NCI-H2196 (cell line): ENCODE measurements at regions not wholly inside any gene's neighbourhood (a gene's known extent, or its start where the extent isn't known, plus 50 kb on each side); places are given as distances from the start of the nearest gene placed in this dataset.

Source experiments
- DNase-seq: peaks from one replicate; lab custom pipeline; 2025; ENCODE audit not compliant: unreplicated experiment; lab: John Stamatoyannopoulos, UW

DNA sequence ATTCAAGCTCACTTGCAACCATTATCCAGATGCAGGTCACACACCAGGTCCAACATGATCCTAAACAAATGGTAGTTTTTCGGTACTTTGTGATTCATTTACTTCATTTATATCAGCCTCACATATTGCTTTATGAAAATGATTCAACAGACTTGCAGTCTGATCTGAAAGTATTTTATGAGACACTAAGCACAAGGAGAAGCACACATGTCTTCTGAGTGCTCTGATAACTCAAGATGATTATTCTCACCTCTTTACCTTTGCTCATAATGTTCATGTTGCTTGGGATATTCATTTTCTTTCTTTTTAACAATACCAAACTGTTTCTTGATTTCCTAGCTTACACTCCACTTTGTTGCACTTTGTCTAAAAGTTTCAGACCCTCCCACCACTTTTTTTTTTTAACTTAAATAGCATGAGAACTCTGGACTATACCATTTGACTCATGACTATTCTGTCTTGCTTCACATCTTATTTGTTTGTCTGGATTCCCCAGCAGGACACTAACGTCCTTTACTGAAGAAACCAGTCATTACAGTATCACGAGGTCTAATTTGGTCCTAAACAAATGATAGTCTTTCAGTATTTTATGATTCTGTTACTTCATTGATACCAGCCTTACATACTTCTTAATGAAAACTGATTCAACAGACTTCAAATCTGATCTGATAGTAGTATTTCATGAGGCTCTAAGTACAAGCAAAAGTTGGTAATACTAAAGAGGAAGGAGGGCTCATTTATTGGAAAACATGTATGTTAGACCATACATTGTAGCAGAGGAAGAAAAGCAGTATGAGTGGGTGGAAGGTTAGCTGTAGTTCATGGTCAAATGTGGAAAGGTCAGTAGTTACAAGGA, 171.8 kb upstream of the AHR start:
- DNase-seq = no peak

DNA sequence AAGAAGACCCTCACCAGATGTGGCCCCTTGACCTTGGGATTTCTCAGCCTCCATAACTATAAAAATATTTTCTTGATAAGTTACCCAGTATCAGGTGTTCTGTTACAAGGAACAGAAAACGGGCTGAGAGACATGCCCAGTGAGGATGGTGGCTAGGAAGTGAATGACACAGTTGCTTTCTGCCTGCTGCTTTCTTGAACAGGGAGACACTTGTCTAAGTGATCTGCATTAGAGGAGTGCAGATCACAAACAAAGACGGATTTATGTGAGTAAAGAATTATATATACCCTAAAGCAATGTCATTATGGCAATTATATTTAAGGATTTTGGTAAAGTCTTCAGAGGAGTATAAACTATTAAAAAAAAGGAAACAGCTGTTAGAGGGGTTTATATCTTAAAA, 169.2 kb upstream of the AHR start:
- no peak for DNase-seq

DNA sequence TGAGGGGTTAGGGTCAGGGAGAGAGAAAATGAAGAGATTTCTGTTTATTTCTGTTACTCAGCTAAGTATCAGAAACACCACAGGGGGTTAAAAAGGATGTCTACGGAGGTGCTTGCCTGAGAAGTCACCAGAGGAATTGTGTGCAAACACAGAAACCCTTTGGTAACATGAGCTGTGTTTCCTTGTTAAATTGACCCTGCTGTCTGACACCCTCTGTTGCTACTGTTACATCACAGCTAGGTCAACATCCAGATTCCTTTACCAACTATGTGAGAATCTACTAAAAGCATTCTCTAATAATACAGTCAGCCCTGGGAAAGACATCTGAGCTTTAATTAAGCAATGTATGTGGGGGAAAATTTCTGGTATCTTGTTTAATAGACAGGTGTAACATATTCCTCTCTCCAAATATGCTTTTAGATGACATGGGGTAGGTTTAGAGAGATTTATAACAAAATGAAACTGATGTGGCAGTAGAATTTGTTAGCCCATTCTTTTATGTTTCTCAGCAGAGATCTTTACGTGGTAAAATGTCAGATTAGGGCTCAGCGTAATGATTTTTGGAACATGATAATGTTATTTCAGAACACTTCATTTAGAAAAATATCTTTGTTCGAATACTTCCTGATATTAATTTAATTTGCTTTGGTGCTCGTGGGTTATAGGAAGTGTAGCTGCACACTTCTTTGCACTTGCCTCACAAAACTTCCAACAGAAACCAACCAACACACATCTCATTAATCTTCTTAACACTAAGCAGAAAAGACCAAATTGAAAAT, 168.0 kb upstream of the AHR start:
- DNase-seq = no peak

- DNase-seq = no peak
These were observed 167.4 kb upstream of the AHR start for GRCh38 chr7:17131060-17131345.

DNA sequence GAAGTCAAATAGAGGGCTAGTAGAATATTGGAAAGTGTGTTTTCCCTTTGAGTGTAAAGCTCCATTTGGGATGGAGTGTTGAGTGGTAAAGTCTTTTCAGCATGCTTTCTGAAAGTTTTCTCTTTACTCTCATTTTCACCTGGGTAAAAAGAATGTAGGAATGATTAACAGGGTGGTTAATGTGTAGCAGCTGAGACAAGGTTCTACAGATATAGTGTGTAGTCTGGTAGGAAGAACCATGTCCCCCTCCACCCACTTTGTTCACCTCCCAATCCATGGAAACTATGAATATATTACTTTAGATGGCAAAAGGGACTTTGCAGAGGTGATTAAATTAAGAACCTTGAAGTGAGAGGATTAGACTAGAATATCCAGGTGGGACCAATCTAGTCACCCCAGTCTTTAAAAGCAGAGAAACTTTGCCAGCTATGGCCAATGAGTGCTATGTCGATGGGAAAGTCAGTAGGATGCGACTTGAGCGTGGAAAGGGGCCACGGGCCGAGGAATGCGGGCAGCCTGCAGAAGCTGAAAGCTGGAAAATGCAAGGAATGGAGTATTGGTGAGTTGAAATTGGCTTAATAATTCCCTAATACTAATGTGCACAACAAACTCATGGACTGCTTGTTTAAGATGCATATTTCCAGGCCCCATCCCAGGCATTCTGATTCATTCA, 166.3 kb upstream of the AHR start:
- DNase-seq = no peak

GRCh38 chr7:17132726-17133125, 165.7 kb upstream of the AHR start:
- DNase-seq = no peak

GRCh38 chr7:17133977-17134376, 164.5 kb upstream of the AHR start:
- DNase-seq = no peak

DNA sequence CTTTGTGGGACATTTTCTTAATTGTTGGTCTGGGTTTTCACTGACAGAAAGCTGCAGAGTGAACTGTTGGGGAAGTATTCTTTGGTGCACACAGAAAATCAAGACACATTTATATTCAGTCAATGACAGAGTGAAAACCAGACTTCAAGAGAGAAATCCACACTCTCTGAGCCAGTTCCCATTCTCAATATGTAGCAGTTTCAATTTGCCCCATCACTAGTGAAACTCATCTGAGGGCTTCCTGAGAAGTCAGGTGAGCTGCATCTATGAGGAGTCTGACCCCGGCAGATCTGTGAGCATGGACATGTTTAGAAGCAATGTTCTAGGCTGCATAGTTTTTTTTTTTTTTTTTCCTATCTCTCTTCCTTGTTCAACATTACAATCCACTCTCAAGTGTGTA, 163.7 kb upstream of the AHR start:
- DNase-seq = no peak

DNA sequence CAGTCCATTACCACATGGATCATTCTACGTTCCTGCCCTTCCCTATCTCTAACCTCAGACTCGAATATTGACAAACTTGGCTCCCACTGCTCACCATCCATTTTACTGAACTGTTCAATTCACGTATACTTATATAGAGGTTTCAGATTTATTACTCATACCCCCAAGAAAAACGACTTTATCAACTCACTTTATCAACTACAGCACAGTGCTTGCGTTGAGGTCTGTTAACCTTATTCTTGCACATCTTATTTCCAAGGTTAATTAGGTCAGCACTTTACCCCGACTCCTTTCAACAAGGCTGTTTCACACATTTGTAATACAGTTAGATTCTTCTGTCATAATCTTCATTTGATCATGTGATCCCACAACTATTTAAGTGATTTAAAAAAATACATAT, 162.3 kb upstream of the AHR start:
- DNase-seq = no peak

DNA sequence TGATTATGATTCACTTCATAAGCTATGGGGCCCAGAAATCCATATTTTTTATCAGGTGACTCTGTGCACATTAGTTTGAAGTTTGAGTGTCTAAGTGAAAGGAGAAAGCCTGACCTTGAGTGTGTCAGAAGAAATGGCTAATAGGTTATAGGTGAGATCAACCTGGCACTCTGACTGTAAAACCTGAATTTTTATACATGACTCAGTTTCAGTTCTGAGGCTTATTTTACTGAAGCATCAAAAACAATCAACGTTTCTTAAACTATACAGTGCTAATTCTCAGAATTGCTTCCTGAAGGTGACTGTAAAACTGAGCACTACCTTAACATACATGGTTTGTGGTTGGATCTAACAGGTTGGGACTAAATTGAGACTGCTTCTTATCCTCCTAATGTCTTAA, 159.4 kb upstream of the AHR start:
- no peak for DNase-seq

GRCh38 chr7:17140406-17140805, 158.0 kb upstream of the AHR start:
- no peak for DNase-seq

DNA sequence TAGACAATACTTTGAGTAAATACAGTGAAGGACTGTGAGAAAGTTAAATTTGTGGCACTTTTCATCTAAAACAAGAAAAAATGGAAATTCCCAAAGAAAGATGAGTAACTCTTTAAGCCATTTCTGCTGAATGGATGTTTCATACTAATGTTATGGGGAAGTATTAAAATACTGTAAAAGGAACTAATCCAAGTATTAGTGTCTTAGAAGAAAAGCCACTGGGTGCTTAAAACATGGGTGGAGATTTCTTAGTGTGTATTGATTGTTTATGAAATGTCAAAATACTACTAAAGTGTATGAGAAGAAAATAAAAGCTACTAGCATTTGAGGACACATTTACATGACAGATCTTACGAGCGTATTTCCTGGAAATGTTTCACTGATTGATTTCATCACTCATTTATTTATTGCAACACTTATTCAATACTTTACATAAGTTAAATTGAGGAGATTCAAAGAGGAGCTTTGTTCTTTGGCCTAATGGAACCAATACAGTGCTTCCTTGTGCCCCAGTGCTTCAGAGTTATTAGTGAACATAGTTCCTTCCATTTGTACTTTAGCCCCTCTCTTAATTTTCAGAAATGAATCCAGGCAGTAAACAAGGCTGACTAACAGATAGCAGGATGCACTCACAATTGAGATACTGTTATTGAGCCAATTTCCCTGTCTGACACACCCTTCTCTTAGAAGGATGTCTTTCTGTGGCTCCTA, 155.5 kb upstream of the AHR start:
- no peak for DNase-seq

DNA sequence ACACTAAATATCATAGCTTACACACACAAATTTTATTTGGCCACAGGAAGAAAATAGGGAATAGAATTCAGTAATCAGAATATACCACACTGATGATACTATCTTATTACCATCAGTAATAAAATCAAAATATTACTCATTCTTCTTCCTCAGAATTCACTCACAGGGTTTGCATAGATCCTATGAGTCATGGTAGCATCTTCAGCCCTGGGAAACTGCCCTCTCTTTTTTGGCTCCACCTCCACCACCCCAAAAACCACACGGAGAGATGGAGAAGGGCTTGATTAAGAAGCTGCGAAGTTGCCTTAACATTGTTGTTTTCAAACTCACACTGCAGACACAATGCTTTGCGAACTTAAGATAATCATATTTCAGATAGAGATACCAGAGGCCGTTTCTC, 154.1 kb upstream of the AHR start:
- no peak for DNase-seq

DNA sequence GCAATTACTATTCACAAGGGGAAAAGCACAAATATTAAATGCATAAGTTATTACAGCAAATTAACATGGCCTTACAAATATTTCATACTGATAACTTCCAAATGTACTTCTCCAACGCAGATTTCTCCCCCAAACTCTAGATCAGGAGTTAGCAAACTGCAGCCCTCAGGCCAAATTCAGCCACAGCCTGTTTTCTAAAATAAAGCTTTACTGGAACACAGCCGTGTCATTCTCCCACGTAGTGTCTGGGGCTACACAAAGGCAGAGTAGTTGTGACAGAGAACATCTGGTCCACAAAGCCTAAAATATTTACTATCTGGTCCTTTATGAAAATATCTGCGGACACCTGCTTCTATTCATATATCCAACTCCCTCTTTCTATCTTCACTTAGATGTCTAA, 151.8 kb upstream of the AHR start:
- DNase-seq = no peak

GRCh38 chr7:17147409-17147808, 151.0 kb upstream of the AHR start:
- no peak for DNase-seq

DNA sequence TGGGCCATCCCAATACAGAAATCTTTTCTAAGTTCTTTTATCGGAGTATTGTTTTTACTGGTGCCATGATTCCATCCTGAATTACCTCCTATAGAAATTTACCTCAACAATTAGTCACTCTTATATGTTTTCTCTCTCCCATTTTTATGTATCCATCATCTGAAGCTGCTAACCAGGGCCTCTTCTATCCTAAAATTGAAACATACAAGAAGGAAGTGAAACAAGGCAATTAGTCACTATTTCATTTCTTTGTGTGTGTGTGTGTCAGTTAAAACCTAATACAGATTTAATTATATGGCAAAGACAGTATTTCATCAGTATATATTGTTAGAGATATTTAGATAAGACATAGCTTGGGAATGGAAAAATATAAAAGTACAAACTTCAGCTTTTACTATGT, 148.4 kb upstream of the AHR start:
- DNase-seq = no peak

- no peak for DNase-seq
These were observed 145.7 kb upstream of the AHR start for GRCh38 chr7:17152721-17153120.

- DNase-seq = no peak
These were observed 144.9 kb upstream of the AHR start for GRCh38 chr7:17153536-17153935.

- no peak for DNase-seq
These were observed 142.9 kb upstream of the AHR start for GRCh38 chr7:17155529-17155928.

GRCh38 chr7:17158261-17158660, 140.2 kb upstream of the AHR start:
- no peak for DNase-seq

GRCh38 chr7:17159500-17160037, 138.9 kb upstream of the AHR start:
- DNase-seq = no peak
